A549 (cell line): ENCODE measurements at regions not wholly inside any gene's neighbourhood (a gene's known extent, or its start where the extent isn't known, plus 50 kb on each side); places are given as distances from the start of the nearest gene placed in this dataset.

Source experiments
- ATAC-seq, 2 experiments: fragments of 200-7000 bp in 1 of 2; fragments of >200 bp in 1 of 2; cut with Nextera tagmentation in 1 of 2; cut with Tn5 transposase in 1 of 2; 3 replicates each; pipeline versions ENCODE4 v1.8.0 to v1.9.1; 2018 to 2020; ENCODE audit warnings: mild to moderate bottlenecking in 1 of 2, moderate library complexity in 1 of 2
- CTCF ChIA-PET: fragments of 300-600 bp; sonication (Branson Sonifier 250); formaldehyde crosslinking; extraction: SDS; loops from one replicate; lab custom pipeline; 2021; ENCODE audit warnings: antibody characterized with exemption, inconsistent platforms; lab: Yijun Ruan, JAX
- POLR2A ChIA-PET: fragments of 350-600 bp; formaldehyde crosslinking; extraction: SDS; loops from one replicate; lab custom pipeline; 2021; ENCODE audit warnings: antibody characterized with exemption, inconsistent platforms; lab: Yijun Ruan, JAX
- DNase-seq, 2 experiments: peaks; one replicate each; pipeline versions ENCODE4 v3.0.0 to v3.0.0-alpha.2; 2011 to 2016; ENCODE audit warnings: low read depth in 1 of 2, low spot score in 1 of 2
- FAIRE-seq: peaks from 2 replicates; lab custom pipeline; 2011; peaks lifted over from hg19 to GRCh38; lab: Jason Lieb, UNC
- H3K27ac ChIP-seq, 2 experiments: fragments of >200 bp; sonication (Bioruptor Twin); formaldehyde crosslinking; 3 replicates each; pipeline ENCODE4 v1.5.1; 2016 to 2017
- H3K4me1 ChIP-seq: fragments of >200 bp; sonication (Bioruptor Twin); formaldehyde crosslinking; 3 replicates; pipeline ENCODE4 v1.6.1; 2016
- H3K4me2 ChIP-seq: fragments of >200 bp; sonication (Bioruptor Twin); formaldehyde crosslinking; 3 replicates; pipeline ENCODE4 v1.6.1; 2016
- H3K4me3 ChIP-seq: fragments of >200 bp; sonication (Bioruptor Twin); formaldehyde crosslinking; 3 replicates; pipeline ENCODE4 v1.5.1; 2016
- H3K9me3 ChIP-seq: fragments of >200 bp; sonication (Bioruptor Twin); formaldehyde crosslinking; 3 replicates; pipeline ENCODE4 v1.6.1; 2016
- BCL3 ChIP-seq: fragments of >200 bp; sonication (Bioruptor Twin); formaldehyde crosslinking; IDR thresholded peaks from 3 replicates; pipeline ENCODE4 v1.6.1; 2016
- BHLHE40 ChIP-seq: IDR thresholded peaks from 2 replicates; pipeline ENCODE4 v1.6.1; 2012; ENCODE audit warnings: low read depth, low read length, inconsistent platforms
- CEBPB ChIP-seq, 2 experiments: fragments of >200 bp in 1 of 2; sonication (Bioruptor Twin) in 1 of 2; formaldehyde crosslinking in 1 of 2; IDR thresholded peaks; 2 replicates each; pipeline ENCODE4 v1.6.1; 2012 to 2016
- EHF ChIP-seq: fragments of 250-450 bp; sonication (Bioruptor Pico); IDR thresholded peaks from 2 replicates; pipeline ENCODE4 v1.5.0; 2020; ENCODE audit warnings: mild to moderate bottlenecking
- EP300 ChIP-seq, 2 experiments: fragments of >200 bp; sonication (Bioruptor Twin); formaldehyde crosslinking; IDR thresholded peaks; 2 replicates in 1 of 2; 3 replicates in 1 of 2; pipeline ENCODE4 v1.6.1; 2016 to 2017
- ESRRA ChIP-seq: fragments of 150-350 bp; IDR thresholded peaks from 2 replicates; pipeline ENCODE4 v1.6.1; 2014; ENCODE audit warnings: mild to moderate bottlenecking, low read length, borderline replicate concordance
- GATA3 ChIP-seq: IDR thresholded peaks from 2 replicates; pipeline ENCODE4 v1.6.1; 2012; ENCODE audit warnings: borderline replicate concordance
- HDAC2 ChIP-seq: fragments of 200-600 bp; sonication (generic); IDR thresholded peaks from 2 replicates; pipeline ENCODE4 v1.6.1; 2016
- HEYL ChIP-seq: fragments of 250-450 bp; sonication (Bioruptor Pico); IDR thresholded peaks from 2 replicates; pipeline ENCODE4 v1.8.0; 2021; ENCODE audit warnings: mild to moderate bottlenecking, moderate library complexity
- HMGXB4 ChIP-seq: fragments of 250-450 bp; sonication (Bioruptor Pico); IDR thresholded peaks from 2 replicates; pipeline ENCODE4 v1.5.0; 2021; ENCODE audit warnings: mild to moderate bottlenecking, moderate library complexity, borderline replicate concordance
- HOXA7 ChIP-seq: fragments of 250-450 bp; sonication (Bioruptor Pico); IDR thresholded peaks from 2 replicates; pipeline ENCODE4 v1.5.0; 2020; ENCODE audit warnings: mild to moderate bottlenecking, moderate library complexity
- HOXB13 ChIP-seq: fragments of 250-450 bp; sonication (Bioruptor Pico); IDR thresholded peaks from 2 replicates; pipeline ENCODE4 v1.5.0; 2020; ENCODE audit warnings: low read depth, mild to moderate bottlenecking, moderate library complexity
- KDM1A ChIP-seq: fragments of 200-600 bp; sonication (generic); IDR thresholded peaks from 2 replicates; pipeline ENCODE4 v1.6.1; 2016; ENCODE audit warnings: low read depth, mild to moderate bottlenecking
- MAFK ChIP-seq: fragments of 450-650 bp; IDR thresholded peaks from 2 replicates; pipeline ENCODE4 v1.6.1; 2014; ENCODE audit not compliant: partially characterized antibody
- MAX ChIP-seq: IDR thresholded peaks from 2 replicates; pipeline ENCODE4 v1.6.1; 2012
- NFE2L2 ChIP-seq: fragments of 150-350 bp; conservative IDR thresholded peaks from 2 replicates; pipeline ENCODE4 v1.6.1; 2014; ENCODE audit warnings: low read length
- POLR2AphosphoS2 ChIP-seq: conservative IDR thresholded peaks from 2 replicates; pipeline ENCODE4 v1.6.1; 2012; ENCODE audit warnings: low read length, improper control_type of control experiment, inconsistent platforms
- RAD21 ChIP-seq, 2 experiments: fragments of >200 bp in 1 of 2; sonication (Bioruptor Twin) in 1 of 2; formaldehyde crosslinking in 1 of 2; IDR thresholded peaks in 1 of 2; conservative IDR thresholded peaks in 1 of 2; 2 replicates in 1 of 2; 3 replicates in 1 of 2; pipeline ENCODE4 v1.6.1; 2012 to 2018; ENCODE audit warnings: inconsistent platforms in 1 of 2
- RARB ChIP-seq: fragments of 250-450 bp; sonication (Bioruptor Pico); IDR thresholded peaks from 2 replicates; pipeline ENCODE4 v1.8.0; 2021; ENCODE audit warnings: mild to moderate bottlenecking, moderate library complexity
- TFCP2L1 ChIP-seq: fragments of 250-450 bp; sonication (Bioruptor Pico); IDR thresholded peaks from 2 replicates; pipeline ENCODE4 v1.5.0; 2021; ENCODE audit warnings: mild to moderate bottlenecking
- USF2 ChIP-seq: fragments of 450-650 bp; IDR thresholded peaks from 2 replicates; pipeline ENCODE4 v1.6.1; 2014; ENCODE audit warnings: antibody characterized with exemption
- WGBS: methylation state at CpG from one replicate; pipeline ENCODE4 v1.1.6; 2017; ENCODE audit errors: missing lambda C conversion rate; 5-methylcytosine and 5-hydroxymethylcytosine counted together

- Histone ChIP-seq H3K4me1 (no peaks in the 10 kb centered on the region), H3K27ac (no peak overlapping the region), H3K4me2 (no peak overlapping the region), H3K9me3 (0 out of 3 replicates have a peak, but pooled peaks cover 3% of the 10 kb centered on the region), H3K4me3 (no peak overlapping the region)
- TF ChIP-seq USF2 (no peak), BCL3 (no peak), EP300 (IDR thresholded peaks at IDR 0.05) (no peak), MAX (no peak)
- POLR2A ChIA-PET: no interaction called here
- WGBS: 24% methylated on average over 6 of the region's 6 CpGs
- ATAC-seq (no peak), DNase-seq (no peak), FAIRE-seq (no peak)
- CTCF ChIA-PET: interaction anchor here (3.4 kb wide), 1 partner anchor 13 kb away, joined by 17 read pairs; no protein-coding TSS in a partner anchor
Observed at GRCh38 chr5:5900350-5900749, 477.9 kb downstream of the ICE1 start.

GRCh38 chr5:5899716-5900115 lies 477.2 kb downstream of the ICE1 start:
- ATAC-seq: no peak
- FAIRE-seq: no peak
- Histone ChIP-seq H3K4me1 (no peaks in the 10 kb centered on the region), H3K9me3 (0 out of 3 replicates have a peak, but pooled peaks cover 3% of the 10 kb centered on the region), H3K27ac (no peak overlapping the region), H3K4me3 (no peak overlapping the region), H3K4me2 (no peak overlapping the region)
- CTCF ChIA-PET: no interaction called here
- no peak for DNase-seq
- TF ChIP-seq POLR2AphosphoS2: no peak
- no peak for TF ChIP-seq RAD21 (conservative IDR thresholded peaks at IDR 0.05 in 1 of 2, IDR thresholded peaks at IDR 0.05 in 1 of 2)
- no peak for TF ChIP-seq ESRRA
- TF ChIP-seq EHF (CRISPR knock-in tag): no peak
- TF ChIP-seq TFCP2L1 (CRISPR knock-in tag): no peak
- TF ChIP-seq MAFK: no peak
- TF ChIP-seq CEBPB (IDR thresholded peaks at IDR 0.05): no peak
- TF ChIP-seq RARB: no peak
- 31% methylated on average over 3 of the region's 3 CpGs for WGBS
- POLR2A ChIA-PET: no interaction called here

- H3K4me3 ChIP-seq: no peak overlapping the region
- POLR2A ChIA-PET: no interaction called here
- WGBS: 0% methylated on average over 1 of the region's 1 CpG
- no peak for ATAC-seq
- no peak overlapping the region for H3K27ac ChIP-seq
- TF ChIP-seq BHLHE40 (no peak), RARB (no peak), HEYL (CRISPR knock-in tag) (no peak), HDAC2 (no peak), KDM1A (no peak), HOXB13 (CRISPR knock-in tag) (no peak), NFE2L2 (no peak), GATA3 (no peak), HMGXB4 (no peak), HOXA7 (CRISPR knock-in tag) (no peak)
- DNase-seq: no peak
- FAIRE-seq: no peak
- H3K4me1 ChIP-seq: peaks cover 5% of the 10 kb centered on the region; the same call in 1 of the 3 replicates
- peaks cover 2% of the 10 kb centered on the region; the same call in 1 of the 3 replicates for H3K9me3 ChIP-seq
- no peak overlapping the region for H3K4me2 ChIP-seq
- CTCF ChIA-PET: interaction anchor here (2.2 to 2.9 kb wide), 2 partner anchors 14 to 23 kb away, joined by 10 to 17 read pairs; no protein-coding TSS in a partner anchor
Observed at GRCh38 chr5:5888284-5888683, 465.8 kb downstream of the ICE1 start.
